GM12891 (cell line): ENCODE measurements at regions not wholly inside any gene's neighbourhood (a gene's known extent, or its start where the extent isn't known, plus 50 kb on each side); places are given as distances from the start of the nearest gene placed in this dataset.

Experiments
- POLR2A ChIP-seq: IDR thresholded peaks from 2 replicates; pipeline ENCODE4 v1.6.1; 2011; ENCODE audit warnings: low read depth, low read length, control low read depth
- POLR2AphosphoS5 ChIP-seq: IDR thresholded peaks from 2 replicates; pipeline ENCODE4 v1.6.1; 2011; ENCODE audit warnings: low read depth, low read length, control low read depth
- TAF1 ChIP-seq: IDR thresholded peaks from 2 replicates; pipeline ENCODE4 v1.6.1; 2011; ENCODE audit warnings: low read depth, low read length, control low read depth

- TF ChIP-seq POLR2AphosphoS5 (no peak), TAF1 (no peak), POLR2A (no peak)
Observed at GRCh38 chr18:41226911-41227310, 728.1 kb upstream of the PIK3C3 start.
